ENCODE measurements at regions not wholly inside any gene's neighbourhood (a gene's known extent, or its start where the extent isn't known, plus 50 kb on each side); places are given as distances from the start of the nearest gene placed in this dataset.
A peak's percentile ranks its signal among the peaks of the same experiment; 100 is the strongest.

GRCh38 chr1:196063294-196063693 is 544.9 kb downstream of the KCNT2 start:
- Histone ChIP-seq H3K9ac (ENCODE audit: low read length) (no peak overlapping the region), H3K27ac (ENCODE audit: low read depth, low read length) (no peak overlapping the region), H3K4me1 (ENCODE audit: control insufficient read depth in 1 of 2, insufficient read depth in 2 of 2, low read length in 2 of 2) (peaks cover 3 to 4% of the 10 kb centered on the region in 2 experiments; a peak in 2 of 4 replicates), H3K36me3 (ENCODE audit: control insufficient read depth in 1 of 2, insufficient read depth in 2 of 2, low read length in 2 of 2) (no peaks in the 10 kb centered on the region), H2AFZ (ENCODE audit: low read depth, low read length, poor library complexity, severe bottlenecking) (peak overlapping the region; percentile 36), H4K20me1 (ENCODE audit: insufficient read depth) (no peaks in the 10 kb centered on the region), H3K79me2 (ENCODE audit: insufficient read depth, low read length) (no peaks in the 10 kb centered on the region), H3K9me2 (ENCODE audit: insufficient read depth) (no peaks in the 10 kb centered on the region), H3K4me3 (replicated peaks in 1 of 2; ENCODE audit: low read depth in 1 of 2, low read length in 2 of 2) (no peak overlapping the region), H3K4me2 (ENCODE audit: low read length) (no peak overlapping the region), H3K9me3 (ENCODE audit: control insufficient read depth in 1 of 2, insufficient read depth in 1 of 2, low read depth in 1 of 2, low read length in 2 of 2) (no peaks in the 10 kb centered on the region), H3K27me3 (ENCODE audit: insufficient read depth, low read length) (no peaks in the 10 kb centered on the region)
- peak; percentile 27 for DNase-seq (ENCODE audit: low read depth, low spot score)
- intact Hi-C loops (cut with micrococcal nuclease): no loop called here
- ATAC-seq: no peak
- CTCF ChIA-PET: no interaction called here
- BruUV-seq (replicated peaks): no TSS peak
- POLR2A ChIA-PET: interaction anchor here (0.6 kb wide), 1 partner anchor 130 kb away, joined by 3 read pairs; no protein-coding TSS in a partner anchor
- RAD21 ChIA-PET (ENCODE audit: low non-redundant PET in 1 of 2, low total read pairs in 2 of 2, uncharacterized antibody in 2 of 2, unreplicated experiment in 2 of 2): no interaction called here
- TF ChIP-seq FOSL1 (IDR thresholded peaks at IDR 0.05; ENCODE audit: low read depth) (peak; percentile 13; the same call in 1 of the 2 replicates), CEBPB (IDR thresholded peaks at IDR 0.05; ENCODE audit: low read depth) (0 out of 2 replicates have a peak, but pooled peaks have one; percentile 37), EGR1 (IDR thresholded peaks at IDR 0.05; ENCODE audit: low read depth) (no peak), MAX (IDR thresholded peaks at IDR 0.05) (no peak)

GRCh38 chr1:196060539-196060938 is 547.7 kb downstream of the KCNT2 start:
- intact Hi-C loops (cut with micrococcal nuclease): no loop called here
- no peak overlapping the region for H3K4me3 ChIP-seq (replicated peaks in 1 of 2; ENCODE audit: low read depth in 1 of 2, low read length in 2 of 2)
- H2AFZ ChIP-seq (ENCODE audit: low read depth, low read length, poor library complexity, severe bottlenecking): no peak overlapping the region
- no TSS peak for BruUV-seq (replicated peaks)
- H3K9me3 ChIP-seq (ENCODE audit: control insufficient read depth in 1 of 2, insufficient read depth in 1 of 2, low read depth in 1 of 2, low read length in 2 of 2): no peaks in the 10 kb centered on the region
- DNase-seq (ENCODE audit: low read depth, low spot score) (no peak), ATAC-seq (no peak)
- peaks cover 3 to 4% of the 10 kb centered on the region in 2 experiments; a peak in 2 of 4 replicates for H3K4me1 ChIP-seq (ENCODE audit: control insufficient read depth in 1 of 2, insufficient read depth in 2 of 2, low read length in 2 of 2)
- H3K27me3 ChIP-seq (ENCODE audit: insufficient read depth, low read length): no peaks in the 10 kb centered on the region
- no peak overlapping the region for H3K27ac ChIP-seq (ENCODE audit: low read depth, low read length)
- no peaks in the 10 kb centered on the region for H3K9me2 ChIP-seq (ENCODE audit: insufficient read depth)
- H3K9ac ChIP-seq (ENCODE audit: low read length): no peak overlapping the region
- ChIA-PET POLR2A (no interaction called here), RAD21 (ENCODE audit: low non-redundant PET in 1 of 2, low total read pairs in 2 of 2, uncharacterized antibody in 2 of 2, unreplicated experiment in 2 of 2) (no interaction called here), CTCF (no interaction called here)
- no peak overlapping the region for H3K4me2 ChIP-seq (ENCODE audit: low read length)
- no peaks in the 10 kb centered on the region for H3K79me2 ChIP-seq (ENCODE audit: insufficient read depth, low read length)
- no peak for TF ChIP-seq CTCF (IDR thresholded peaks at IDR 0.05 in 2 of 3, conservative IDR thresholded peaks at IDR 0.05 in 1 of 3; ENCODE audit: borderline replicate concordance in 1 of 3, insufficient read depth in 1 of 3, low read depth in 2 of 3, low read length in 2 of 3)
- H3K36me3 ChIP-seq (ENCODE audit: control insufficient read depth in 1 of 2, insufficient read depth in 2 of 2, low read length in 2 of 2): no peaks in the 10 kb centered on the region
- H4K20me1 ChIP-seq (ENCODE audit: insufficient read depth): no peaks in the 10 kb centered on the region

All from HCT116 (cell line).